K562 (cell line): ENCODE measurements at regions not wholly inside any gene's neighbourhood (a gene's known extent, or its start where the extent isn't known, plus 50 kb on each side); places are given as distances from the start of the nearest gene placed in this dataset.

Experiments
- BACH1 ChIP-seq: fragments of 200-800 bp; sonication (Bioruptor generic); IDR thresholded peaks from 2 replicates; pipeline ENCODE4 v1.6.1; 2016; ENCODE audit warnings: missing genetic modification characterization, missing compliant biosample characterization
- HDGF ChIP-seq: fragments of 450-650 bp; IDR thresholded peaks from 2 replicates; pipeline ENCODE4 v1.6.1; 2016
- MYBL2 ChIP-seq, 2 experiments: fragments of 450-650 bp in 1 of 2; sonication (generic) in 1 of 2; formaldehyde crosslinking in 1 of 2; IDR thresholded peaks; 2 replicates each; pipeline versions ENCODE4 v1.6.1 to v1.8.1; 2017 to 2022; ENCODE audit warnings: borderline replicate concordance in 1 of 2, inconsistent platforms in 1 of 2, low read depth in 1 of 2, mild to moderate bottlenecking in 1 of 2, missing genetic modification reagents in 1 of 2, moderate library complexity in 1 of 2
- RAD51 ChIP-seq: fragments of 450-650 bp; IDR thresholded peaks from 2 replicates; pipeline ENCODE4 v1.7.1; 2016; ENCODE audit warnings: low read depth, mild to moderate bottlenecking, borderline replicate concordance
- RBBP5 ChIP-seq: fragments of 200-600 bp; sonication (generic); IDR thresholded peaks from 2 replicates; pipeline ENCODE4 v1.6.1; 2012; ENCODE audit warnings: borderline replicate concordance, mild to moderate bottlenecking, low read length, control low read depth, inconsistent platforms; ENCODE audit not compliant: insufficient read depth, poor library complexity, severe bottlenecking
- ZNF232 ChIP-seq: sonication (generic); formaldehyde crosslinking; IDR thresholded peaks from 2 replicates; pipeline ENCODE4 v1.8.0; 2022; ENCODE audit warnings: mild to moderate bottlenecking, missing genetic modification reagents
- TF ChIP-seq, protein P1 (sequence below): sonication (generic); formaldehyde crosslinking; IDR thresholded peaks from 2 replicates; pipeline ENCODE4 v1.8.1; 2023; ENCODE audit warnings: mild to moderate bottlenecking, missing genetic modification reagents, moderate library complexity
- TF ChIP-seq, protein P2 (sequence below), 3 experiments: IDR thresholded peaks in 2 of 3; conservative IDR thresholded peaks in 1 of 3; 2 replicates each; pipeline ENCODE4 v1.5.1; 2011 to 2012; ENCODE audit warnings: low read length in 3 of 3, mild to moderate bottlenecking in 3 of 3, control low read depth in 2 of 3, improper control_type of control experiment in 1 of 3, inconsistent platforms in 1 of 3, low read depth in 1 of 3, mixed read lengths in 1 of 3, moderate library complexity in 1 of 3; ENCODE audit not compliant: insufficient read depth in 2 of 3

DNA sequence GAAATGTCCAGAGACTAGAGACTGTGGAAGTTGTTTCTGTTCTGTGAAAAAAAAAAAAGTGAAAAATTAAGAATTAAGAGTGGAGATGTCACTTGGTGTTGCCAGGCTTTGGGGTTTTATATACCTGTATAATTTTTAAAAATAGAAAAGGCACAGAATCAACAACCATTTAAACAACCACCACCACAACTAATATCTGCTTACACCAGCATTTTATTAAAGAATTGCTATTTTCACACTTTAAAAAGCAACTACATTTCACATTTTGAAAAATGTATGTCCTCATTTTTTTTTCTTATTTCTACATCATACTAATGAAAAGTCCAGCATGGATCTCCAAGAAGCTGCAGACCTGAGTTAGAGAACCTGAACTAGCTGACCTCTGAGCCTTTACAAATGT, 167.5 kb upstream of the DTNA start:
- no peak for TF ChIP-seq MYBL2 (IDR thresholded peaks at IDR 0.05; ENCODE audit: low read depth)
- TF ChIP-seq MYBL2 (CRISPR knock-in tag; IDR thresholded peaks at IDR 0.05; ENCODE audit: borderline replicate concordance), result no peak
- TF ChIP-seq ZNF232, result no peak
- TF ChIP-seq BACH1, result no peak
- no peak for TF ChIP-seq RAD51
- TF ChIP-seq HDGF, result no peak
- TF ChIP-seq, protein P1, sequence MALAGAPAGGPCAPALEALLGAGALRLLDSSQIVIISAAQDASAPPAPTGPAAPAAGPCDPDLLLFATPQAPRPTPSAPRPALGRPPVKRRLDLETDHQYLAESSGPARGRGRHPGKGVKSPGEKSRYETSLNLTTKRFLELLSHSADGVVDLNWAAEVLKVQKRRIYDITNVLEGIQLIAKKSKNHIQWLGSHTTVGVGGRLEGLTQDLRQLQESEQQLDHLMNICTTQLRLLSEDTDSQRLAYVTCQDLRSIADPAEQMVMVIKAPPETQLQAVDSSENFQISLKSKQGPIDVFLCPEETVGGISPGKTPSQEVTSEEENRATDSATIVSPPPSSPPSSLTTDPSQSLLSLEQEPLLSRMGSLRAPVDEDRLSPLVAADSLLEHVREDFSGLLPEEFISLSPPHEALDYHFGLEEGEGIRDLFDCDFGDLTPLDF (CRISPR knock-in tag), result no peak
- TF ChIP-seq, protein P2, sequence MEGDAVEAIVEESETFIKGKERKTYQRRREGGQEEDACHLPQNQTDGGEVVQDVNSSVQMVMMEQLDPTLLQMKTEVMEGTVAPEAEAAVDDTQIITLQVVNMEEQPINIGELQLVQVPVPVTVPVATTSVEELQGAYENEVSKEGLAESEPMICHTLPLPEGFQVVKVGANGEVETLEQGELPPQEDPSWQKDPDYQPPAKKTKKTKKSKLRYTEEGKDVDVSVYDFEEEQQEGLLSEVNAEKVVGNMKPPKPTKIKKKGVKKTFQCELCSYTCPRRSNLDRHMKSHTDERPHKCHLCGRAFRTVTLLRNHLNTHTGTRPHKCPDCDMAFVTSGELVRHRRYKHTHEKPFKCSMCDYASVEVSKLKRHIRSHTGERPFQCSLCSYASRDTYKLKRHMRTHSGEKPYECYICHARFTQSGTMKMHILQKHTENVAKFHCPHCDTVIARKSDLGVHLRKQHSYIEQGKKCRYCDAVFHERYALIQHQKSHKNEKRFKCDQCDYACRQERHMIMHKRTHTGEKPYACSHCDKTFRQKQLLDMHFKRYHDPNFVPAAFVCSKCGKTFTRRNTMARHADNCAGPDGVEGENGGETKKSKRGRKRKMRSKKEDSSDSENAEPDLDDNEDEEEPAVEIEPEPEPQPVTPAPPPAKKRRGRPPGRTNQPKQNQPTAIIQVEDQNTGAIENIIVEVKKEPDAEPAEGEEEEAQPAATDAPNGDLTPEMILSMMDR (IDR thresholded peaks at IDR 0.05 in 2 of 3, conservative IDR thresholded peaks at IDR 0.05 in 1 of 3; ENCODE audit: insufficient read depth in 2 of 3, low read depth in 1 of 3, low read length in 3 of 3), result no peak
- TF ChIP-seq RBBP5, result no peak
